Urothelium cell line (cell line): ENCODE measurements at regions not wholly inside any gene's neighbourhood (a gene's known extent, or its start where the extent isn't known, plus 50 kb on each side); places are given as distances from the start of the nearest gene placed in this dataset.

ENCODE experiments used
- DNase-seq: peaks from one replicate; pipeline ENCODE4 v3.0.0; 2011; ENCODE audit warnings: low spot score, mixed read lengths
- FAIRE-seq: peaks from 2 replicates; lab custom pipeline; 2011; peaks lifted over from hg19 to GRCh38; lab: Jason Lieb, UNC

DNA sequence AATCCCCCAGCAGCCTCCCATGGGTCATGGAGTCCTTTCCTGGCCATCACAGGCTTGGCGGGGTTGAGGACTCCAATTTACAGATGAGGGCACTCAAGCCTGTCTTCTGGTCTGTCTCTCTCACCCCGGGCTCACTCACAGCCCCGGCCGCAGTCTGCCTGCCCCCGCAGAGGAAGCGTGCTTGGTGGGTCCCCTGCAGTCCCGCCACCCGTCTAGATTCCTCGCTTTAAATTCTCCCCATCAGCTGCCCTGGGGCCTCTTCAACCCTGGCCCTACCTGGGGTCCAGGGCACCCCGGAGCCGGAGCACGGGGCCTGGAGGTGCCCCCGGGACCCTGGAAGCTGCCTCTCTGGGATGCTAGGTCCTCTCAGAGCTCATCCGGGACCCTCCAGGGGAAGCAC lies 92.9 kb downstream of the ENGASE start:
- FAIRE-seq (no peak), DNase-seq (no peak)

DNA sequence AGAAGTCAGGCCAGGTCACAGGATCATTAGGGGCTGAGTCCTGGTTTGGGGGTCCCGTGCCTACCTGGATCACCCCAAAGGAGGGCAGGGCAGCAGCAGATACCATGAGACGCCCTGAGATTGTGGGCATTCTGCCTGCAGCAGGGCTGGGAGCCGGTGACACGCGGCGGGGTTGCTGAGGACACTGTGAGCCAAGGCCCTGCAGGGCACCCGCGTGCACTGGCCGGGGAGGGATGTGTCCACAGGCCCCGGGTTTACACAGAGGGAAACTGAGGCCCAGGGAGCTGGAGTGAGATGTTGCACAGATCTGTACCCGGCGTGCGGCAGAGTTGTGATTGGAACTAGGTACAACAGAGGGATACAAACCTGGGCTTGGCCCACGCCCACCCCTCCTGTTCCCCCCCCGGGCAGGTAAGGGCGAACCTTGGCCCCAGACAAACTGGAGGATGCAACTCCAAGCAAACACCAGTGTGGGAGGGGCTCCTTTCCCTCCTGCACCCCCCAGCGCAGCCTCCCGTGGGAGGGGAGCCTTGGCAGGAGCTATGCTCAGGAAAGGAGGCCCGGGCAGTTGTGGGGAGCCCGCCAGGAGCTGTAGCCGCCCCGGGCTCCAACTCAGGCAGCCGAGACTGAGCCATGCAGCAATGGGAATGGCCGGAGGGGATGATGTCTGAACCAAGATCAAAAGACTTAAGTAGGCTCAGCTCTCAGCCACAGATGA lies 91.3 kb downstream of the ENGASE start:
- no peak for DNase-seq
- FAIRE-seq = no peak

DNA sequence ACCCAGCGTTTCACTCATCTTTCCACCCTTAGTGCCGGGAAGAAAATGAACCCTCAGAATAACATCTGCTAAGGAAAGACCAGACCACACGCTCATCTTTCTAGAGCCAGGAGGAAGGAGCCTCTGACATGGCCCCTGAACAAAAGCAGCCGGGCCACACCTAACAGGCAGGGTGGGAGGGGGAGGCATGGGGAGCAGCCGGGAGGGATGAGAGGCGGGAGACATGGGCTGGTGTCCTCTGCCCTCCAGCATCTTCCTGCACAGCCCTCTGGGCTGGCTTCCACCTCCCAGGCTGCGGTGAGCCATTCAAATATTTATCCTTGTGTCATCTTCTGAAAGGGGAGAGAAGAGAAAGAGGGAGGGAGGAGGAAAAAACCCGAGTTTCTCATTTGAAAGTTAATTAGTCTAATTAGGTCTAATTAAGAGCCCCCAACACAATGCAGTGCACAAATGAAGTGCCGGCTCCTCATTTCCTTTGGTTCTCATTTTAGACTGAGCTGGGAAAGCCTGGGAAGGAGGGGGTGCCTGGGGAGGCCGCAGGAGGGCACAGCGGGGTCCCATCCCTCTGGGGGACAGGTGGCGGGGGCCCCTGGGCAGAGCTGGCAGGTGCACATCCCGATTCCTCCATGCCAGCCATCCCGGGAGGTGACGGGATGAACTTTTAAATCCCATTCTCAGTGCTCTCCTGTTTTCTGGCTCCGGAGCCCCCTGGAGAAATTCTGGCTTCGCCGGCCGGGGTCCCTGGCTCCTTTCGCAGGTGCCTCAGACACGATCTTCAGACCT lies 90.5 kb downstream of the ENGASE start:
- FAIRE-seq (no peak), DNase-seq (no peak)

DNA sequence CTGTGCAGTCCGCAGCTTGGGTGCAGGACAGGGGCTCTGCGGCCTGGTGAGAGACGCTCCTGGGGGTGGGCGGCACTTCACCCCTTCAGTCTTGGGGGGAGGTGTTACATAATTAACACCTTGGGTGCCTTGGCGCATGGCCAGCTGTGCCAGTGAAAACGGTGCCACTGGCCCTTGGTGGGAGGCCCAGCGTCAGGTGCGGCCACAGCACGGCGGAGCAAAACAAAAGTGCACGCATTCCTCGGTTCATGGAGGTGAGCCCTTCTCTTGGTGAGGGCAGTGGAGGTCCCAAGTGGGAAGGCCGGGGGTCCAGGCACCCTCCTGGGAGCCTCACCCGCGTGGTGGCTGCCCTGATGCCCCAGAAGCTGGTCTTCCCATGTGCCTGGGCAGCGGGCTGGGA lies 89.8 kb downstream of the ENGASE start:
- no peak for DNase-seq
- FAIRE-seq = peak; percentile 9

DNA sequence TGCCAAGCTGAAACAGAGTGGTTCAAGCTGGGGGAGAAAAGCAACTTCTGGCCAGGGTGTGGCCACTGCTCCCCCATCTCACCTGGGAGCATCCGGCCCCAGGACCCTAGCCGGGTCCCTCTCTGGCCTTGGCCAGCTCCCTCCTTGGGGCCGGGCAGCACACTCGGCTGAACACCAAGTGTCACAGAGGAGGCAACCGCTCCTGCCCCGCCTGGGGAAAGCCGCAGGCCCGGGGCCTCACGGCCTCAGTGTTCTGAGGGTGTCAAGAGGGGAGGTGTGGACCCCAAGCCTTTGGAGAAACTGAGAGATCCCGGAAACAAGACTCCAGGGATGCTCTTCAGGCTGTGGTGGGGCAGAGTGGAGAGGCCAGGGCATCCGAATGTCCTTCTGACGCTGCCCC lies 88.4 kb downstream of the ENGASE start:
- no peak for FAIRE-seq
- no peak for DNase-seq

DNA sequence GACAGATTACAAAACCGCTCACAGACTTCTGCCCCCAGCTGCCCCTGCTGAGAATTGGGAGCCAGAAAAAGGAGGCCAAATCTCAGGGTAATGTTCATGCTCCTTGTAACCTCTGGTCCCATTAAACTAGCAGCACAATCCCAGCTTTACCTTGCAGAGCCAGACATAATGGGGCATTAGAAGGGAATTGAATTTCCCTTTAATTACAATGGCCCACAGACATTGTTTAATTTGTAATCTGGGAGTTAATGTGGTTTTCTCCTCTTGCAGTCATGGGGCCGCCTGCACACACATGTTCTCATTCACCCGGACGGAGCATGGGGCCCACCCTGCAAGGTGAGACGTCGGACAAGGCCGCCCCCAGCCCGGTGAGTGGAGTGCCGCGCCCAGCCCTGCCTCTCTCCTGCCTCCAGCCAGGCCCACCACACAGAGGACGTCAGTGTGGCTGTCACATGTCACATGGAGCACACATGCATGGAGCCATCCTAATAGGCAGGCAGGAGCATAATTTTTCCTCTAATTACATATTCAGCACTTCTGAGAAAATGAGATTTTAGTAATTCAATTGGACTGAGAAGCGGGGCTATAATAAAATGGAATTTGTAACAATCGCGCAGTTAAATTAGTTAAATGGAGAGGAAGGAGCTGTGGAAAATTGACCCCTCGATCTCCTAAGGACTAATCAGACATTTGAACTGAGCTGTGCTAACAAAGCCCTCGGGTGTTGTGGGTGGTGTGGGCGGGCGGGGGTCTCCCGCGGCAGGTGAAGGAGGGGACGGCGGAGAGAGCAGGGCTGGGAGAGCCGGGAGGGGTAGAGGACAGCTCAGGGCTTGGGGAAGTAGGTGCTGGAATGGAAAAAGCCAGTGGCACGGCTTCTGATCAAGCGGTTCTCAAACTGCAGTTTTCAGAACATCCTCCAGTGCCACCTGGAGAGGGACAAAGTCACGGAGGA lies 87.7 kb downstream of the ENGASE start:
- no peak for FAIRE-seq
- DNase-seq = no peak

DNA sequence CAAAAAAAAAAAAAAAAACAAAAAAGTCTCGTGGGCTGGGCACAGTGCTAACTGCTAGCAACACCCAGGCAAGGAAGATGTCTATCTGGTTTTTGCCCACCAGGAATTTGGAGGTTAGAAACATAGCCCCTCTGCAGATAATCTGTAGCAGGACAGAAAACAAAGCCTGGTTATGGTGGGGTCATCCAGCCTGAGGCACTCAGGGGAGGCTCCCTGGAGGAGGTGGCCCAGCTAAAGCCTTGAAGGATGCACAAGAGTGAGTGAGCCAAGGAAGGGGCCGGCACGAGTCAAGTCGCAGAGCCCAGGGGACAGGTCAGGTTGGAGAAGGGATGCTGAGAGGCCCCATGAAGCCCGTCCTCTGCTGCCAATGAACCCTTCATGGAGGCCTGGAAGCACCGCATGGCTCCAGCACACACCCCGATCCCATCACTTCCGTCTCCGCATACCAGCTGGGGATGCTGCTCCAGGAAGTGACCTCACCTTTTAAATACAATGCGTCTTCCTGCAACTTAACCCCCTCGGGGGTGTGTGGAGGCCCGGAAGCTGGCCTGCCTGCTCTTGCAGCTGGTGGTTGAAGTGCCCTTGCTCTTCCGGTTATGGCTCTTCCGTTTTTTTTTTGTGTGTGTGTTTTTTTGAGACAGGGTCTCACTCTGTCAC lies 86.5 kb downstream of the ENGASE start:
- DNase-seq = peak; percentile 59
- FAIRE-seq = no peak

DNA sequence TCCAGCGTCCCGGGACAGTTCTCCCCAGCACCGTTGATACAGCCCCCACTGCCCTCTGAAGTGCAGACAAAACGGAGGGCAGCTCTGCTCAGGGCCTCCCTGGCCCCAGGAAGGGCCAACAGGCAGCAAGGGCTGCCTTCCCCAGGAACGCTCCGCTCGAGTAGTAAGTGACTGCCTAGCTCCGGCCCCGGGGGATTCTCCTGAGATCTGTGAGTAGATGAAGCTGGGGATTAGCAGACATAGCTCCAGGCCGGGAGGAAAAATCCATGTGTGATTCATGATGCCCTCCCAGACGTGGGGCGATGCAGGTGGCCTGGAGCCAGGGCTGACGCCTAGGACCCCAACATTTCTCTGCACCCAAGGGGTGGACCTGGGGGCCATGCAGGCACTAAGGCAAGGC lies 85.3 kb downstream of the ENGASE start:
- no peak for FAIRE-seq
- no peak for DNase-seq

DNA sequence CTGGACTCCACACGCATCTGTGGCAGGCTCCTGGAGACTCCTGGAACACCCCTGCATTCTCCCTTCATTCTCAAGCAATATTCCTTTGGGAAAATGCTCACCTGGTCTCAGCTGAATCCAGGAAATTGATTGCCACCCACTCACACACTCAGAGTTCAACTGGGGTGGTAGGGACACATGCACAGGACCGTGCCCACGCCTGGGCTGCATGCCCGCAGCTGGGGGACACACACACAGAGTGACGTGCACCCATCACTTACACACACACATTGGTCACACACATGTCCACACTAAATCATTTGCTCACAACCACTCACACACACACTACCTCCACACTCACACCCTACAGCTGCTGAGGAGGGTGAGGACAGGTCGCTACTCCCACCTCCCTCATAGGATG lies 84.8 kb downstream of the ENGASE start:
- DNase-seq (no peak), FAIRE-seq (peak; percentile 89)

DNA sequence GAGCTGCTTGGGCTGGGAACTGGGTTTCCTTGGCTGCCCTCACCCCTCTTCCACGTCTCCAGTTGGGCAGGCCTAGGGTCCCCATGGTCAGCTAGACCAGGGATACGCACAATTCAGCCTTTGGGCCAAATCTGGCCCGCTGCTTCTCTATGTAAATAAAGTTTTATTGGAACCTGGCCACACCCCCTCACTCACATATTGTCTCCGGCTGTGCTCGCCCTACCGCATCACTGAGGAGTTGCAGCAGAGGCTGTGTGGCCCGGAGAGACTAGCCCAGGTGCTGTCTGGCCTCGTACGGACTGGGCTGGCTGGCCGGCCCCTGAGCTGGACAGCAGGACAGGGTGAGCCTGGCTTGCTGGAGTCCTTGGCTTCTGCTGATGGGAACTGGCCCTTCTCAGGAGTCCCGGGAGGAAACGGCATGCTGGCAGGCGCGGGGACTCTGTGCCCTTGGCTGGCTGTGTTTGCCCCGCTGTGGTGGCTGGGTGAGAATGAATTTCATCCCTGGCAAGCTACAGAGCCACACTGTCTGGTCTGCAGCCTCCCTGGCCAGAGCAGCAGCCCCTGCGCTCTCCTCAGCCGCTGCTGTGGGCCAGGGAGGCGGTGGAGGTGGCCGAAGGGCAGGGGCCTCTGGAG lies 82.0 kb downstream of the ENGASE start:
- FAIRE-seq = peak; percentile 77
- DNase-seq = no peak

DNA sequence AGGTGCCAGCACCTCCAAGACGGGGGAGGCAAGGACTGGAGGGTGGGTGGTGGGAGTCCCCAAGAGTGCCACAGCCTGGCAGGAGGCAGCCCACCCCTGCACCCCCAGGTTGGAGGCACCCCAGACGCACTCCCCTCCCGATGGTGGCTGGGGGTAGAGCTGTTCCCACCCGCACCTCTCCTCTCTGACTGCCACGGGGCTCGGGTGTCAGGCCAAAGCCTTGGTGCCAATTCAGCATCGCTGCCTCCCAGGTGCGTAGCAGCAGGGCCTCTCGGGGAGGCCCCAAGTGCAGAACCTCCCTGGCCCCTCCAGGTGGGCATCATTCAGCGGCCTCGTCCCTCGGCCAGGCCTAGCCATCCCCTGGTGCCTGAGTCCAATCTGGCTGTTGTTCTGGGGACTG lies 81.1 kb downstream of the ENGASE start:
- FAIRE-seq = no peak
- DNase-seq = no peak

DNA sequence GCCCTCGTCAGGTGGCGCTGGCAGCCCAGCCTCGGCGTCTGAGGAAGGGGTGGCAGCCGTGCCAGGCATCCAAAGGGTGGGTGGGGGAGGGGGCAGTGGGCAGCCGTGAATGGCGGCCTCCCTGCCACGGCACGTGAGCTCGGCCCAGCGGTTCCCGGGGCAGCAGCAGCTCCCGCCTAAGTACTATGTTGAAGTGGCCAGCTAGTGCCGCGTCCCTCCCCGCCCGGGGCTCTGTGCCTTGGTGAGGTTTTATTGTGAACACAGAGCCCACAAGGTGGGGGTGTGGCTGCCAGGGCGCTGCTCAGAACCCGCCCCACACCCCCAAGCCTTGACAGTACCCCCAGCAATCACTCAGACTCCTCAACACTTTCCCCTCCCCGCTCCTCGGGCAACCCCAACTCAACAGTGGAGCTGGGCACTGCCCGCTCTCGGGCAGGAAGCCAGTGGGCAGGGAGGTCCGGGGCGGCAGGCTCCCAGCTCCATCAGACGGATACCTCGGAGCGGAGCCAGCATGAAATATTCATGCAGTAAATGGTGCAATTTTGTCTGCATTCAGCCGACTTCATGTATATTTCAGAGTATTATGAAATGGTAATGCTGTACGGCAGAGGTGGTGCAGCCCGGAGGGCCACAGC lies 80.4 kb downstream of the ENGASE start:
- FAIRE-seq = no peak
- DNase-seq = no peak

DNA sequence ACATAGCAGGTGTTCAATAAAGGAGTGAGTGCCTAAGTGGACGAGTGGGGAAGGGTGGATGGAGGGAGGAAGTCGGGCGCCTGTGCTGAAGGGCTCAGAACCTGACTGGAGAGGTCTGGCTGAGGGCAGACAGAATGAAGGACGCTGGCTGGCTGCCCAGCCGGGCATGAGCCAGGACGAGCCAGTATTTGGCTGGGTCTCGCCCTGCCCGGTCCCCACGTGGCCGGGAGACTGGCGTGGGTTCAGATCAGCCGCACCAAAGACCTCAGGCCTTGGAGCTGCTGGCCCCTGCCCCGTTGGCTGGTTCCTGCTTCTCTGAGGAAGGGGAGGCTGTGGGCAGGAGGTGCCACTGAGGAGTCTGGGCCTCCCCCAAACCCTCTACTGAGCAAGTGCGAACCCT lies 79.8 kb downstream of the ENGASE start:
- DNase-seq (no peak), FAIRE-seq (peak; percentile 20)

DNA sequence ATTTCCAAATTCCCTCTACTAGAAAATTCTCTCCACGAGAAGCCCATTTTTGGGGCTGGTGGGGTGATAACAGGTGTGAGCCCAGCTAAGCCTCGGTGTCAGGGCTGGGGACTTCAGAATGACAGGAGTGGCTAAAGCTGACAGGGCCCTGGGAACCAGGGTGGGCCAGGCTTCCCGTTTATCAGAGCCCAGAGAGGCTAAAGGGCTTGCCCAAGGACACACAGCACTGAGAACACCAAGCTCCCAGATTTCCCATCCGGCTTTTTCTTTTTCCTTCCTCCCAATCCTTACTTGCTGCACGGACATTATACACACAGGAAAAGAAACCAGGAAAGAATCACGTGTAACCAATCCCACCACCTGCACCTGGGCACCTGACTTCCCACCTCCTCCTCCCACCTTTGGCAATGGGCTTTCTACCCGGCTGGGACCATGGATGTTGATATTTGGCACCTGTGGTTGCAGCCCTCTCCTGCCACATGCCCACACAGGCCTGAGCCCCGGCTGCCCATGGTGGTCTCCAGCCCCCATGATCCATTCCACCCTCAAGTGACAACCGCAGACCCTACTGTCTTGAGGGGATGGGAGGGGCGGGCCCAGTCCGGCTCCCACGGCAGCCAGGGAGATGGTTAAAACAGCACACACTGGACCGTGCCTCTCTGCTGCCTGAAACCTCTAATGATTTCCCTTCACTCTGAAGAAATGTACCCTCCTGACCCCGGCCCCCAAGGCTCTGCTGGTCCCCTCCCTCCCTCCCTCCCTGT lies 78.9 kb downstream of the ENGASE start:
- FAIRE-seq = no peak

DNA sequence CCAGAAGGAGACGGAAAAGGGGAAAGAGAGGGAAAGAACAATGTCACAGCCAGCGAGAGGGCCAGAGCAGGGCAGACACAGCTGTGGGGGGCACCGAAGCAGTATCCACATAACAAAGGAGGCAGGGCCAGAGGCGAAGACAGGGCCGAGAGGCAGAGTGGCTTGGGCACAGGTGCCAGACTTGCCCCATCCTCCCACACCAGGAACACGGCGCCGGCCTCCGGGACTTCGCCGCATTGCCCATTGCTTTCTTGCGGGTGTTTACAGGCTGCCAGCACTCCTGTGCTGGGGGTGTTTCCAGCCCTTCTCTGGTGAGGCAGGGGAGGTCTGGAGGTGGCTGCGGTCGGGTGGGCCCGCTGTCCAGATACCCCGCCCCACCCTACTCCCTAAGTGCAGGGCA lies 78.0 kb downstream of the ENGASE start:
- DNase-seq (no peak), FAIRE-seq (no peak)

More for the DNA sequence above, 78.9 kb downstream of the ENGASE start:
- DNase-seq = no peak

DNA sequence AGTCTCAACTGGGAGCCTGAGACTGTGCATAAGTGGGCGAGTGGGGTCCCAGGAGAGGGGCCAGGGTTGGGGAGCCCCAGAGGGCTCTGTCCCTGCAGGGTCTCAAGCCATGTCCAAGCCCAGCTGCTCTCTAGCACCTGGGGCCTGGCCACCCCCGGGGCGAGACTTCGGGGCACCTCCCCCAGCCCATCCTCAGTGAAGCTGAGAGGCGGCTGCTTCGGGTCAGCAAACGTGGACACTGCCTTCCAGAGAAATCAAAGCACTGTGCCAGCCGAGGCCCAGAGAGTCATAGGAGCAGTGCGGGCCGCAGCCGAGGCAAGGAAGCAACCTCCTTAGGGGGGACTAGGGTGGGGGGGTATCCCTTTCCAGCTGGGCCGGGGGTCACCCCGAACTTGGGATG lies 77.5 kb downstream of the ENGASE start:
- FAIRE-seq = no peak

DNA sequence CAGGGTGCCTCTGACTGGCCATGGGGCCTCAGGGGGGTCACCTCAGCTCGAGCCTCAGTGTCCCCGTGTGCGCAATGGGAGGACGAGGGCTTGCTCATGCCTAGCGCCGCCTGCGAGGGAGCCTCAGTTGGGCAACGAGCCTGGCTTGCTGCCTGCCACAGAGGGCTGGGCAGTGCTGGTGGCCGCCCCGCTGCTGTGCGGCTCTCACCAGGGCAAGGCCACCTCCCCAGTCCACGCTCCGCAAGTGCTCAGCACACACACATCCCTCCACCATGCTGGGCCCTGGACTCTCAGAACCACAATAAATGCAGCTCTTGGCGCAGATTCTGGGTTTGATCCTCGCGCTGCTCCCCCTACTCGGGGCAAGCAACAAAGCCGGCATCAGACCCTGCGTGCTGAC lies 76.2 kb downstream of the ENGASE start:
- DNase-seq (no peak), FAIRE-seq (peak; percentile 65)

More for the DNA sequence above, 77.5 kb downstream of the ENGASE start:
- DNase-seq = no peak

DNA sequence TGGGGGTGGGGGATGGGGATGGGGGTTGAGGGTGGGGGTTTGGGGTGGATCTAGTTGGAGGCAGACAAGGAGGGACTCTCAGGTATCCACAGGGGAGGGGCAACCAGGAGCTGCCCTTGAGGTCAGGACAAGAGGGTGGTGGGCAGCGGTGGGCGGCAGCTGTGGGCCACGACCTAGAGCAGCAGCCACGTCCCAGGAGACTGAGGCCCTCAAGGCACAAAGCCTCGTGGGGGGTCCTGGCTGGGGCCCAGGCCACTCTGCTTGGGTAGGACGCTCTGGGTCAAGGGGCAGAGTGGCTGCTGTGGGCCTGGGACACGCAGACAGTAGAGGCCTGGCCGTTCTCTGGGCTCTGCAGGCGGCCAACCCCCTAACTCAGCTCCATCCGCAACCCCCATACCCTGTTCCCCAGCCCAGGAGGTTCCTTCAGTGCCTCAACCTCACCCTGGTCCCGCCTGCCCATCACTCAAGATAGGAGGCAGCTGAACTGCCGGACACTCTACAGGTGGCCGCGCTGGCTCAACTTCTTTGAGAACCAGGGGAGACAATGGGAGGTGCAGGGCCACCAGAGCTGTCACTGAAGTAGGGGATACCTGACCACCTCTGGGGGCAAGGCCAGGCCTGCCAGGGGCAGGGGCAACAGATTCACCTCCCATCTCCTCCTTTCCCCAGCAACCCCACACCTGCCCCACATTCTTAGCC lies 75.6 kb downstream of the ENGASE start:
- FAIRE-seq (no peak), DNase-seq (no peak)

DNA sequence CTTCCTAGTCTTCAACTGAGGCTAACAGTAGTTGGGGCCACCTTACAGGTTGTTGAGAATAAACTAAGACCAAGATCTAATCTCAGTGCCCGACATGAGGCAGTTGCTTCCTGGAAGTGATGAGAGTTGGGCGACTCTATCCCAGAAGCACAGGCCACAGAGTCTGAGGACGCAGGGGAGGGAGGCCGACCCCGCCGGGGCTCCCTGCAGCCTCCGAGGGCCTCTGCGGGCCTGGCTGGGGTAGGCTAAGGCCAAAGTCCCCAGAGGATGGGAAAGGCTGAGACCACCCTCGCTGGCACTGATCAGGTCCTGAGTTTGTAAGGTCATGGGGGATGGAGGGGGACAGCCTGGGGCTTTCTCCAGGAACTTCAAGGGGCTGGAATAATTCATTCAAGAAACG lies 74.0 kb downstream of the ENGASE start:
- DNase-seq = no peak
- FAIRE-seq = no peak
